ENCODE measurements at regions not wholly inside any gene's neighbourhood (a gene's known extent, or its start where the extent isn't known, plus 50 kb on each side); places are given as distances from the start of the nearest gene placed in this dataset.

- no peak for TF ChIP-seq CTCF (CRISPR knock-in tag; IDR thresholded peaks at IDR 0.05)
- no peak for TF ChIP-seq POGK (CRISPR knock-in tag; conservative IDR thresholded peaks at IDR 0.05)
Observed at GRCh38 chrX:125641405-125641804, 321.7 kb downstream of the TEX13C start.
